ENCODE measurements at regions not wholly inside any gene's neighbourhood (a gene's known extent, or its start where the extent isn't known, plus 50 kb on each side); places are given as distances from the start of the nearest gene placed in this dataset.
"Not testable (repeated sequence)": the region's sequence is repeated elsewhere in the genome, so short reads cannot be mapped to it uniquely, and the experiment has no call there.

DNA sequence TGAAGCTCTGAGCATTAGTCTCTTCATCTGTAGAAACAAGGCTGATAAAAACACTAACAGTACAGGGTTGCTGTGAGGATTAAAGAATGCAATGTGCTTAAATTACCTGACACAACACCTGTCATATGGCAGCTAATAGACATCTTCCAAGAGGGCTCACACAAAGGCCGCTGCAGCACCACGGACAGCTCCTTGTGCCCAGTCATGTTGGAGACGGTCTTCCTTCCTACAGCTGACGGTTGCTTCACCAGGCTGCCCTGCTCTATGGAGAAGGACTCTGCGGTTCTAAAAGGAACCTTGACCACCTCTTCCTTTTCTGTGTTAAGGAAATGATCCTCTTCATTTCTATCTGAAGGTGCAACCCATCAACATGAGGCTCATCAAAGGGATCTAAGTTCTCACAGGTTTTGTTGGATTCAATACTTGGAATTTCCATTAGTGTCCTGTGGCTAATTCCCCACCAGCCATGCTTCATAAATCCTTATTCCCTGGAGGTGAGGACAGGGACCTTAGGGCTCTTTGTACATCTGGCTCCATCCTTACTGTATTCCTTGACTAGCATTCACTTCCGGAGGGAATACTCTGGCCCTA lies 138.9 kb upstream of the CES5A start:
- DNase-seq (ENCODE audit: low read depth in 3 of 3) = peak in 1 of 3 experiments; percentile 3

DNA sequence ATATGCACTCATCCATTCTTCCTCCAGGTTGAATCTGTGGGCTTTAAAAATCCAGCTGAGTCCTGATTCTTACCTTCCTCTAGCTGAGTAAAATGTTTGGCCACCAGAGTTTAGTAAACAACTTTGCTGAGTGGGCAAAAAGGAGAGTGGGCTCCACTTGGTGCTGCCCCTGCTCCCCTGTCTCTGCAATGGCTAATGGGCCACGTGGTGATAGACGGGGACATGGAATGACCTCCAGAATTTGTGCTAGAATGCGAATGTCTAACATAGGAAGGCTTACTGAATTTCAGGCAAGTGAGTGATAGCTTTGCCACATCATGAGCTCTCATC lies 137.3 kb upstream of the CES5A start:
- no peak for DNase-seq (ENCODE audit: low read depth in 3 of 3)

DNA sequence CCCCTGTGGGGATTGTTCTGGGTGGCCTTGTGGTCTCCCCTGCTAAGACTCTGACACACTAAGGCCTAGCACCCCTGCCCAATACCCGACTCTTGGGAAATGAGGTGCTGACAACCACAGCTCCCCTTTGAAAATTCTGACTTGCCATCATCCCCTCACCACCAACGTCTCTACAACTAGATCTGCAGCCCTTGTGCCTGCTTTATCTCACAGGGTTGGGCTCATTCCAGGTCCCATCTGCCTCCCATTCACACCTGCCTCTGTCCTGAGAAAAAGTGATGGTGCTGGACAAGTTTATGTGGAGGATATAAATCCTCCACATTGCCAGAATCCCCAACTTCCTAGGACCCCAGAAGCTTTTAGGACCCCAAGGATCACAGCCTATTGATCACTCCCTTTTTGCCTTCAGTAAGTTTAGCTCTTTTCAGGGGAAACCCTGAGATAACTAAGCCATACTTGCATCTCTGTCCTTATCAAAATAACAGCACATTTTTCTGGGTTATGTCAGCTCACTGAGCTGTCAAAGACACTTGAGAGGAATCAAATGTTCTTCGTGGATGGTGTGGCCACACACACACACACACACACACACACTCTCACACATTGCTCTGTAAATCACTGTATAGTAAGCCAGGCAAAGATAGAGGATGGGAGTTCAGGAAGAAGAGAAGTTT lies 136.8 kb upstream of the CES5A start:
- DNase-seq (ENCODE audit: low read depth in 3 of 3) = no peak

DNA sequence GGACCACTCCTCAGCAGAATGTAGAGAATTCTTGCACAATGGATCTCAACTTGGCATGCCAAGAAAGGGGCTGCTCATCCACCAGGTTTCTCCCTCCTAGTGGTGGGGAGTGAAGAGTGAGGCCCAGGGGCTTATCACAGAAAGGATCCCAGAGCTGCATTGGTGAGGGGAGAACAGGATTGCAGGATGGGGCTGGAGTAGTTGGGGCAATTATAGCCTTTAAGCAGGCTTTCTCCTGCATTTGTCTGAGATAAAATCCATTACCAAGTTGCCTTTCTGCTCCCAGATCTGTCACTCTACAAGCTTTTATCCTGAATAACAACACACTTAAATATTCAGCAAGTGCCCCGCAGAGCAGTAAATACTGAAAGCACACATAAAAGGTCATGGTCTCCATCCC lies 130.8 kb upstream of the CES5A start:
- no peak for DNase-seq (ENCODE audit: low read depth in 3 of 3)

DNA sequence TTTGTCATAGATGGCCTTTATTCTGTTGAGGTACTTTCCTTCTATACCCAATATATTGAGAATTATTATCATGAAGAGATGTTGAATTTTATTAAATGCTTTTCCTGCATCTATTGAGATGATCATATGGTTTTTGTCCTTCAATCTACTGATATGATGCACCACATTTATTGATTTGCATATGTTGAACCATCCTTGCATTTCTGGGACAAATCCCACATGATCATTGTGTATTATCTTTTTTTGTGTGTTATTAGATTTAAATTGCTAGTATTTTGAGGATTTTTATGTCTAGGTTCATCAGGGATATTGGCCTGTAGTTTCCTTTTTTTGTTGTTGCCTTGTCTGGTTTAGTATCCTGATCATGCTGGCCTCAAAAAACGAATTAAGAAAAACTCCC lies 124.5 kb upstream of the CES5A start:
- no peak for DNase-seq (ENCODE audit: low read depth in 3 of 3)

DNA sequence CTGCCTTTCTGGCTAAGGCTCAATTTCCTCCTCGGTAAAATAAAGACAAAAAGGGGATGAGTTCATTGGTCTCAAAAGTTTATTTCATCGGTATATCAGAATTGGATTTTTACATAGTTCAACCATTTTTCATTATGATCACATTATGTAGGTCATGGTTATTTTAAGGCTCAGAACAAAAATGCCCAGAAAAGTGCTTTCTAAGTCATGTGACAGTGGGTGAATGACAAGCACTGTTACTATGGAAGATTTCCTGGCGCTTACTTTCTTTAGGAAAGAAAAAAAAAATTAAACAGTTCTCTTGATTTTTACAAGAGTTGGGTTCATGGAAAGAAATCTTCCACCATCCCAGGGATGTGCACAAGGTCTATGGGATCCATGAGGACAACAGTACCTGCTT lies 117.9 kb upstream of the CES5A start:
- DNase-seq (ENCODE audit: low read depth in 3 of 3) = no peak

DNA sequence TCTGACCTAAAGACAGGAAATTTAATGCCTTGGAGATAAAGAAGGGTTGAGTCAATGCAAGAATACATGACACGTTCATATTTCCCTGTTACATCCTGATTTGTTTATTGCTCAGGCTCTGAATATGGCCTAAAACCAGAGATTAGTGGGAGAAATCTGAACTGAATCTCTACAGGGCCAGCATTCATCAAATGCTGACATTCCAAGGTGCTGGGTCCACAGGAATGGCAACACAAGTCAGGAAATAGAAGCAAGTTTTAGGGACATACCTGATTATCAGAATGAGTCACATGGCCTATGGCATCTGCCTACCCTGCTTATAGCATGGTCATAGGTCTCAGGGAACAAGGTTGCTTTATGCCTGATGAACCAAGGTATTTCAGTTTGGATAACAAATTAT lies 117.4 kb upstream of the CES5A start:
- no peak for DNase-seq (ENCODE audit: low read depth in 3 of 3)

DNA sequence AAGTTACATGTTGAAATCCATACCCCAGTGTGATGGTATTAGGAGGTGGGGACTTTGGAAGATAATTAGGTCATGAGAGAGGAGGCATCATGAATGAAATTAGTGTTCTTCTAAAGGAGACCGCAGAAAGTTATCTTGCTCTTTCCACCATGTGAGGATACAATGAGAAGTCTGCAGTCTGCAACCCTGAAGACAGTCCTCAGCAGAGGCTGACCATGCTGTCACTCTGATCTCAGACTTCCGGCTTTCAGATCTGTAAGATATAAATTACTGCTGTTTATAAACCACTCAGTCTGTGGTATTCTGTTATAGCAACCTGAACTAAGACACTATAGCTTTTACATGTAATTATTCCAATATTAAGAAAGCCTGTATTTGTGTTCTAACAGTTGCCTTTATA lies 116.7 kb upstream of the CES5A start:
- no peak for DNase-seq (ENCODE audit: low read depth in 3 of 3)

DNA sequence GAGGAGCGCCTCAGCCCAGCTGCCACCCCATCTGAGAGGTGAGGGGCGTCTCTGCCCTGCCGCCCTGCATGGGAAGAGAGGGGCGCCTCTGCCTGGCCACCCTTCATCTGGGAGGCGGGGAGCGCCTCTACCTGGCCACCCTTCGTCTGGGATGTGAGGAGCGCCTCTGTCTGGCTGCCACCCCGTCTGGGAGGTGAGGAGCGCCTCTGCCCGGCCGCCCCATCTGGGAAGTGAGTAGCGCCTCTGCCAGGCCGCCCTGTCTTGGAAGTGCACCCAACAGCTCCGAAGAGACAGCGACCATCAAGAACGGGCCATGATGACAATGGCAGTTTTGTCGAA lies 114.4 kb upstream of the CES5A start:
- no peak for DNase-seq (ENCODE audit: low read depth in 3 of 3)

DNA sequence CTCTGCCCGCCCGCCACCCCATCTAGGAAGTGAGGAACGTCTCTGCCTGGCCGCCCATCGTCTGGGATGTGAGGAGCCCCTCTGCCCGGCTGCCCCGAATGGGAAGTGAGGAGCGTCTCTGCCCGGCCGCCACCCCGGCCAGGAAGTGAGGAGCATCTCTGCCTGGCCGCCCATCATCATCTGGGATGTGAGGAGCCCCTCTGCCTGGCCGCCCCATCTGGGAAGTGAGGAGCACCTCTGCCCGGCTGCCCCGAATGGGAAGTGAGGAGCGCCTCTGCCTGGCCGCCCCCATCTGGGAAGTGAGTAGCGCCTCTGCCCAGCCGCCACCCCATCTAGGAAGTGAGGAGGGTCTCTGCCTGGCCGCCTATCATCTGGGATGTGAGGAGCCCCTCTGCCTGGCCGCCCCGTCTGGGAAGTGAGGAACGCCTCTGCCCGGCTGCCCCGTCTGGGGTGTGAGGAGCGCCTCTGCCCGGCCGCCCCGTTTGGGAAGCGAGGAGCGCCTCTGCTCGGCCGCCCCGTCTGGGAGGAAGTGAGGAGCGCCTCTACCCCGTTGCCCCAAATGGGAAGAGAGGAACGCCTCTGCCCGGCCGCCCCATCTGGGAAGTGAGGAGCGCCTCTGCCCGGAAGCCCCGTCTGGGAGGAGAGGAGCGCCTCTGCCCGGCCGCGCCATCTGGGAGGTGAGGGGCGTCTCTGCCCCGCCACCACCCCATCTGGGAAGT lies 113.8 kb upstream of the CES5A start:
- DNase-seq (ENCODE audit: low read depth in 3 of 3) = not testable (repeated sequence)

DNA sequence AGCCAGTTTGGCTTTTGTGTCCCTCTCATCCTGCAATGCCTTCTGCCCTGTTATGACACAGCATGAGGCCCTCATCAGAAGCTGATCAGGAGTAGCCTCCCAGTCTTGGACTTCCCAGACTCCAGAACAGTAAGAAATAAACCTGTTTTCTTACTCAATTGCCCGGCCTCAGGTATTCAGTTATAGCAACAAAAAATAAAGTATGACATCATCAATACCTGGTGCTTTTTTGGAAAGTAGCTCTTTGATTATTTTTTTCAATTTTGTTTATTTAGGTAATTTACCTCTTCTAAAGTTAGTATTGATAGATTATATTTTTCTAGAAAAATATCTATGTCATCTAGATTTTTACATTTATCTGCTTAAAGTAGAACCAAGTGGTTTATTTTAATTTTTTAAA lies 112.8 kb upstream of the CES5A start:
- DNase-seq (ENCODE audit: low read depth in 3 of 3) = no peak

DNA sequence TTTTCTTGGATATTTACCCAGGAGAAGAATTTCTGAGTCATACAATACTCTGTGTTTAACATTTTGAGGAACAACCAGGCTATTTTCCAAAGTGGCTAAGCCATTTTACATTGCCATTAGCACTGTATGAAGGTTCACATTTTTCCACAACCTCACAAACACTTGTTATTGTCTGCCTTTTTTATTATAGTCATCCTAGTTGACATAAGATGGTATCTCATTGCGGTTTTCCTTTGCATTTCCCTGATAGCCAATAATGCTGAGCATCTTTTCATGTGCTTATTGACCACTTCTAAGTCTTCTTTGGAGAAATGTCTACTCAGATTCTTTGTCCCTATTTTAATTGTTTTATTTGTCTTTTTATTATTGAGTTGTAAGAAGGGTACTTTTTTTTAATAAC lies 107.4 kb upstream of the CES5A start:
- no peak for DNase-seq (ENCODE audit: low read depth in 3 of 3)

DNA sequence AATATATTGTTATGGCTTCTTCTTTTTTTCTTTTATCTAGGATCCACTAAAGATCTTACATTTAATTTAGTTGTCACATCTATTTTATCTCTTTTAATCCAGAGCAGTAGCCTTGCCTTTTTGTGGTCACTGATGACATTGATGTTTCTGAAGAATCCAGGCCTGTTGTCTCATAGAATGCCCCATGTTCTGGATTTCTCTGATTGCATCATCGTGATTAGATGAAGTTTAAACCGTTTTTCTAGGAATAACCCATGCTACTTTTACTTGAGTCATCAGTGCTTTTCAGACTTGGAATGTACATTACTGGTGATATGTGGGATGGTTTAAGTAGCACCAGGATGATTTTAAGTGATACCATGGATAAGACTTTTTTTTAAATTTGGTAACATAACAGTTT lies 106.4 kb upstream of the CES5A start:
- no peak for DNase-seq (ENCODE audit: low read depth in 3 of 3)

DNA sequence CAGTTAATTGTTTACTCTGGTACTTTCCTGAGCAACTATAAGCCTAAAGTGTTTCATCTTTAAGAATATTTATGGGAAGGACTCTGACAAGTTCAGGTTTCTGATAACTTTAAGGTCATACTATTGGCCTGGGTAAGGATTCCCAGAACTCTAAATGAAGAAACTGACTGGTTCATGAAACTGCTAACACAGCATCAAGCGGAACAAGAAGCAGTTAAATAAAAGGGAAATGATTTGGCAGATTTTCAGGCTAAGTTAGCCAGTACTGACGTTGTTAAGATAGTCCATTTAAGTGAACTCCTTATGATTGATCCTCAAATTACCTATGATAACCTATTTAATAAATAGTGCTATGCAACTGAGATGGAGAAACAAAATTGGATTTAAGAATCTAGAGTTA lies 101.6 kb upstream of the CES5A start:
- no peak for DNase-seq (ENCODE audit: low read depth in 3 of 3)

DNA sequence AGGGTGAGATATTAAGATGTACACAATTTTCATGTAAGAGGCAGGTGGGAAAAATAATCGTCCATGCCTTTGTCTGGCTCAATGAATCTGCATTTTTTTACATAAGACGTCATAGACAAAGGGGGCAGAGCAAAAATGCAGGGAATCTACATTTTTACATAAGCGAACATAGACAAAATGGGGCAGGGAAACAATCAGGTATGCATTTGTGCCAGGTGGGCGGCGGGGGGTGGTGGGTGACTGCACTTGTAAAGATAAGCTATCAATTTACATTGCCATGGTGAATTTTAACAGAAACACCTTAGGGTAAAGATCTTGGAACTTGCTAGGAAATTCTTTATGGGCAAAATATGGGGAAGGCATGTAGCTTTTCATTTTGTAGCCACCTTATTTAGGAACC lies 96.3 kb upstream of the CES5A start:
- DNase-seq (ENCODE audit: low read depth in 3 of 3) = no peak

DNA sequence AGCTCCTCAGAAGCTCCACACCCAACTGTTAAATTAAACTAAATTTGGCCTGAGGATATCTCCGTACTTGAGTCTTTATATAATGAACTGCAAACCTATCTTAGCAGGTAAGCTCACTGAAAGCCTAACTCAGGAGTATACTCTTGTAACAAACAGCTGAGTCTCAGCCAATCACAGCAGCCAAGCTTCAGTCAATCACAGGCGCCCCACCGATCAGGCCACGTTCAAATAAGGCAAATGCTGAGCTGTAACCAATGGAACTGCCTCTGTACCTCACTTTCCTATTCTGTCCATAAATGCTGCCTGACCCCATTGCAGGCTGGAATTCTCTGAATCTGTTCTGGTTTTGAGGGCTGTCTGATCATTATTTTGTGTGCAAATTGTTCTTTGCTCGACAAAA lies 93.0 kb upstream of the CES5A start:
- DNase-seq (ENCODE audit: low read depth in 3 of 3) = no peak

DNA sequence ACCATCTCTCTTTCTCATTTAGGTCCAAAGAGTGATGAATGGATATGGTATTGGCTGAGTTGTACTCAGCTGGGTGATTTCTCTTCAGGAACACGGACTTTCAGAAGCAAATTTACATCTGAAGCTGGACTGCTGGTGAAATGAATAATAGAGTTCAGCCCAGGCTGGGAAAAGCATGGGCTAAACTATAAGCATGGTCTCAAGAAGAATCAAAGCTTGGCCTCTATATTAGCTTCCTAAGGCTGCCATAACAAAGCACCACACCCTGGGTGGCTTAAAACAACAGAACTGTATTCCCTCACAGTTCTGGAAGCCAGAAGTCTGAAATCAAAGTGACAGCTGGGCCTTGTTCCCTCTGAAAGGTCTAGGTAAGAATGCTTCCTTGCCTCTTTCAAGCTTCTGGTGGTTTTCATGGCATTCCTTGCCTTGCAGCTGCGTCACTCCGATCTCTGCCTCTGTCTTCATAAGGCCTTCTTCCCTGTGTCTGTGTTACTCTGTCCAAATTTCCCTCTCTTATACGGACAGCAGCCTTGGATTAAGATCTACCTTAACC lies 89.8 kb upstream of the CES5A start:
- no peak for DNase-seq (ENCODE audit: low read depth in 3 of 3)

DNA sequence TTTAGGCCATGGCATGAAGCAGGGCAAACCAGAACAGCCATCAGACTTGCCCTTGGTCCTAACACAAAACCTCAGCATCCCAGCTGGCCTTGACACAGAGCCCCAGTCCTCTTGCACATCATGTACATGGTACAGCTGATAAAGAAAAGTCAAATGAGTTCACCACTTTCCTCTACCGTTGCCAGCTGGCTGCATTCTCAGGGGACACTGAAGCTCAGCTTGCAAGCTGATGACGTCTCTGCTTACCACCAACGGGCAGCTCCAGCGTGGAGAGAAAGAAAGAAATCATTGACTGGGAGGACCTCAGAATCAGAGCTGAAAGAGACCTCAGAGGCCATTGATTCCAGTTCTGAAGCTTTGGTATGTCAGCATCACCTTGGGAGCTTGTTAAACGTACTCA lies 80.7 kb upstream of the CES5A start:
- no peak for DNase-seq (ENCODE audit: low read depth in 3 of 3)

DNA sequence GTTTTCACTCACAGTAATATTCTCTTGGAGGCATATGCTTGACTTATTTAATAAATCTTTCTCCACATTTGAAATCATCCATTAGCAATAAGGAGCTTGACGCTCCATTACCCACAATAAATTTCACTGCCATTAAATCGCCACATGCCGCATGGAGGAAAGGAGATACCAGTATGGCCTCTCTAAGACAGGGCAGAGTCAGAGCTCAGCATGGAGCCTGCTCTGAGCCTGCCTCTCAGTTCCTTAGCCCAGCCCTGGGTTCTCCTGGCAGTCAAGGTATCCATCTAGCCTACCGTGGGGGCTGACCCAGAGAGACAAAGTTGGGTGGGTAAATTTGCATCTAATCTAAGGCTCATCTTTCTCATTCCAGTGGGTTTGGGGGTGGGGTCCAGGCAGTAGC lies 80.3 kb upstream of the CES5A start:
- DNase-seq (ENCODE audit: low read depth in 3 of 3) = no peak

DNA sequence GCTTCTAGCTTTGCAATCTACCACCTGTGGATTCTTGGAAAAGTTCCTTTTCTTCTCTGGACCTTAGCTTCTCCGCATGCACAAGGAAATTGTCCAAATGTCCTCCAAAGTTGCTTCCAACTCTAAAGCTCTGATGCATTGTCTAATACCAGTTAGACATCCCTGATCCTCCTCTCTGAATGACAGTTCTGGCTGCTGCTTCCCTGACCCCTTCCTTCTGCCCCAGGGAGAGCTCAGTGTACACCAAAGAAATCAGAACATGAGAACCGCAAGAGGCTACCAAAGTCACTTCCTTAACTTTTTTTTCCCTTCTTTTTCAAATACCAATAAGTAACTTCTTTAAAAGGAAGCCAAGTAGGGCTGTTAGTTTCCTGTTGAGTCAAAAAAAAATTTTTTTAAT lies 79.7 kb upstream of the CES5A start:
- no peak for DNase-seq (ENCODE audit: low read depth in 3 of 3)

DNA sequence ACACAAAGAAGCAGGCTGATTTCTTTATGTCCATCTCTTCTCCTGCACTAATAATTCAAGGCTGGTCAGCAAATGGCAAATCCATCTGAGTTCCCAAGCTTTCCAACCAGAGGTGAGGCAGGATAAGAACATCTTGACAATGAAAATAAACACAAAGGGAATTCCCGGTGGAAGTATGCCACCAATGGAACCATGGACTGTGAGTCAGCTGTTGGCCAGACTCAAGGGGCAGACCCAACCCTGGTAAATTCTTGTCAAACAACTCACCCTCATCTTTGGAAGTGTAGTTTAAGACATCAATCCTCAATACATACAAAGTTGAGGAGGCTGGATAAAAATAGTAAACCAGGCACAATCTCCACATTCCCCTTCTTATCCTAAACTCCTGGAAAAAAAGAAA lies 74.3 kb upstream of the CES5A start:
- no peak for DNase-seq (ENCODE audit: low read depth in 3 of 3)

DNA sequence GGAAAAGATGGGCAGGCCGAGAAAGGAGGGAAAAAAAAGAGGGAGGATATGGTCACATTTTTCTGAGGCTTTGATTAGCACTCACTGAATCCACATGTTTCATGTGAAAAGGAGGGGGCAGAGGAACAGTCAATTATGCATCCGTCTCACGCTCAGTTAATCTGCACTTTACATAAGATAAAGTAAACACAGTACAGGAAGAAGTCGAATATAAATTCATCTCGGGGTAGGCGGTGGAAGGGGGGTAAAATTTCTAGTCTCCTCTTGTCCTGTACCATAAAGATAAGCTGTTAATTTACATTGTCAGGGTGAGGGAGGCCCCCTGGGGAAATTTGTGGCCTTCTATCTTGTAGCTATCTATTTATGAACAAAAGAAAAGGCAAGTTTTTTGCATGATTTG lies 73.1 kb upstream of the CES5A start:
- no peak for DNase-seq (ENCODE audit: low read depth in 3 of 3)

DNA sequence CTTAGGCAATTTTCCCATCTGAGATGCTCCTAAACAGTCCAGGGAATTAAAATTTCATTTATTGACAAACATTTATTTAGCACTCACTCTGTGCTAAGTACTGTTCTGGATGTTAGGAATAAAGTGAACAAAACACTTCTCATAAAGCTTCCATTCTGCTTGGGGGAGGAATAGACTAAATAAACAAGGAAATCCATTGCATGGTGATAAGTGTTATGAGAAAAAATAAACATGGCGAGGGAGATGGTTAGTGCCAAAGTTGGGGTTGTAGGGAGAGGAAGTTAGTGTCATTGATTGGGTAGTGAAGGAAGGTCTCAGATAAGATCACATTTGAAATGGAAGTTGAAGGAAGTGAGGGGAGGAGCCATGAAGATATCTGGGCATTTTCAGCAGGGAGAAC lies 72.2 kb upstream of the CES5A start:
- no peak for DNase-seq (ENCODE audit: low read depth in 3 of 3)

Measured in stimulated activated CD4-positive, alpha-beta T cell treated with anti-CD3 and anti-CD28 coated beads, TNF-alpha, amount 100 ng/mL, for 4 hours (primary cell).